ENCODE measurements at regions not wholly inside any gene's neighbourhood (a gene's known extent, or its start where the extent isn't known, plus 50 kb on each side); places are given as distances from the start of the nearest gene placed in this dataset.

DNA sequence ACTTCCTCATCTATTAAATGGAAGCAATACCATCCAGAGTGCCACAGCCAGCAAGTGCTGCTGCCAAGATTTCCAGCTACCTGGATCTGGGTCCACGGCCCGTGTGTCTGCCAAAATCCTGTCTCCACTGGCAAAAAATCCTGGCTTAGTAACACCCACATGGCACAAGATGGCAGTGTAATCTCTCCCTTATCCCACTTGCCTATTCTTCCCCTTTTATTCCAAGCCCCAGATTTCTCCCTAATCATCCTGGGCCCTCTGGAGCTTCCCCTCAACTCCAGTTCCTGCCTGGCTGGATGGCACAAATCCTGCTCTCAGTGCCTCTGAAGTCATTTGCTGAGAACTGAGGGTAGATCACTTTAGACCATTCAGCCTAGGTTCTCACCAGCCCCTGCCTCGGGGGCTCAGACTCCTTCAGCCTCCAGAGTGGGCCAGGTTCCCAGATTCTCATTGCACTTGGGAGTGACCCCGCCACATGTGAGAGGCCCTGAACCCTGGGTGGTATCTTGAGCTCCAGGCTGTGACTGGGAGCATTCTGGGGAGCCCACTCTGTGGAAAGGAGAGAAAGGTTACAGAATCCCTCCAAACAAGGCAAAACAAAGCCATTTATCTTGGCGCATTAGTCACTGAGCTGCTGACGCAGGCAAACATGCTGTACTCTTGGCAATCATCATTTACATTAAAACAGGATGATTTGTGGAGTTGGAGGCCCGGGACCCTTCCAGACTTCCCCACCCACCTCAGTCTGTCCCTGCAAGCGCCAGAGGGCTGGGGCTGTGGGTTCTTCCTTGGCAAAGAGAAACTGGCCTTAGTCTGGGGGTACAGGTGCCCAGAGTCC lies 325.8 kb downstream of the DYSF start:
- in situ Hi-C loops (cut with HindIII; ENCODE audit: low pct_unique_long_range_greater_than_20kb, low sequenced_read_pairs), result no loop called here
- no peak for TF ChIP-seq JUND (IDR thresholded peaks at IDR 0.05; ENCODE audit: low read depth)
- DNase-seq (ENCODE audit: low read depth in 1 of 2, low spot score in 1 of 2), result peak in 1 of 2 experiments; percentile 27

DNA sequence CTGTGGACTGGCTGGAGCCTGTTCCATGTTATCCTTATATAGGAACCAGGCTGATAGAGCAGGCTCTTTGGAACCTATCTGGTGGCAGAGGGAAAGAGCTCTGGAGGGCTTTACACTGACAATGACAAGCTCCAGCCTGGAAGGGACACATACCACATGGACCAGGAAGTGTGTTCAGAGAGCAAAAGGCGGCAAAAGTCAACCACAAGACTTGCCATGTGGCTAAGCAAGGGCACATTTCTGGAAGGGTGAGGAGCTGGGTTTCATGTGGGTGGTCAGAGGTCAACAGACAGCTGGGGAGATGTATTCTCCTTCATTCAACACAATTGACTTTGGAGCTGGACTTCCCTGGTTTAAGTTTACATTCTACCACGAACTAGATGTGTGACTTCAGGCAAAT lies 325.2 kb downstream of the DYSF start:
- in situ Hi-C loops (cut with HindIII; ENCODE audit: low pct_unique_long_range_greater_than_20kb, low sequenced_read_pairs), result no loop called here
- TF ChIP-seq JUND (IDR thresholded peaks at IDR 0.05; ENCODE audit: low read depth), result no peak

DNA sequence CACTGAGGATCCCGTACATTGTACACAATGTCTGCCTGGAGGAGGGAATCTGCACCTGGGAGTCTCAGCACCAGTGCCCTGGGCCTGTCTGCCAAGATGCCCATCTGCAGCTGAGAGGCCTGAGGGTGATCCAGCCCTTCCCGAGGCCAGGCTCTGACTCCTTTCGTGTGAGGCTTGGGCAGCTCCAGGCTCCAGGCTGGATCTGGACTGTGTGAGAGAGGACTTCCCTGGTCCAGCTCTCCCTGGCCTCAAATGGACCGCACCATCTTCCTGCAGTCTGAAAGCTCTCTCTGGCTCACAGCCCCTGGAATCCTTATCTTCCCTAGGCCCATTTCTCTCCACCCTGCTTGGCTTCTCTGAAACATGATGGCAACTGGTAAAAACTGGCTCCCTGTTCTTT lies 324.6 kb downstream of the DYSF start:
- no peak for DNase-seq (ENCODE audit: low read depth in 1 of 2, low spot score in 1 of 2)
- in situ Hi-C loops (cut with HindIII; ENCODE audit: low pct_unique_long_range_greater_than_20kb, low sequenced_read_pairs), result no loop called here
- no peak for TF ChIP-seq JUND (IDR thresholded peaks at IDR 0.05; ENCODE audit: low read depth)

More for the DNA sequence above, 325.2 kb downstream of the DYSF start:
- no peak for DNase-seq (ENCODE audit: low read depth in 1 of 2, low spot score in 1 of 2)

DNA sequence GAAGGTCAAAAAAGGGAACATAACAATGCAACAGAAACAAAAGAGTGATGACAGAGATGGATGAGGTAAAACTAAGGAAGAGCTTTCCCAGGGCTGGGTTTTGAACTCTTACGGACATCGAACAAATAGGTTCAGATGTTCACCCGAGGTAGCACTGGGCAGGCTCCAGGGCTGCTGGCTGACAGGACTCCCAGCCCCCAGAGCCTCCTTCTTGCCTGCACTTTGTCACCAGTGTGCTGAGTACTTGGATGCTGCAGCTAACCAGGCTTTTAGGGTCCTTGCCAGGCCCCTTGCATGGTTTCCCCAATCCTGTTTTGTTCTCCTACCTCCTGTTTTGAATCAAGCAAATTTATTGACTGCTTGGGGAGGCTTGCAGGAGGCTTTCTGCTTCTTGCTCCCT lies 322.9 kb downstream of the DYSF start:
- DNase-seq (ENCODE audit: low read depth in 1 of 2, low spot score in 1 of 2), result no peak
- no peak for TF ChIP-seq JUND (IDR thresholded peaks at IDR 0.05; ENCODE audit: low read depth)
- in situ Hi-C loops (cut with HindIII; ENCODE audit: low pct_unique_long_range_greater_than_20kb, low sequenced_read_pairs), result no loop called here

DNA sequence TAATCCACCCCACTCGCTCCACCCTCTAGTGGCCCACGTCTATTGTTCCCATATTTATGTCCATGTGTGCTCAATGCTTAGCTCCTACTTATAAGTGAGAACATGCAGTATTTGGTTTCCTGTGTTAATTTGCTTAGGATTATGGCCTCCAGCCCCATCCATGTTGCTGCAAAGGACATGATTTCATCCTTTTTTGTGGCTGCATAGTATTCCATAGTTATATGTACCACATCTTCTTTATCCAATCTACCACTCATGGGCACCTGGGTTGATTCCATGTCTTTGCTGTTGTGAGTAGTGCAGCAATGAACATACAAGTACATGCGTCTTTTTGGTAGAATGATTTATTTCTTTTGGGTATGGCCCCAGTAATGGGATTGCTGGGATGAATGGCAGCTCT lies 319.9 kb downstream of the DYSF start:
- in situ Hi-C loops (cut with HindIII; ENCODE audit: low pct_unique_long_range_greater_than_20kb, low sequenced_read_pairs), result no loop called here
- DNase-seq (ENCODE audit: low read depth in 1 of 2, low spot score in 1 of 2), result no peak
- no peak for TF ChIP-seq JUND (IDR thresholded peaks at IDR 0.05; ENCODE audit: low read depth)

DNA sequence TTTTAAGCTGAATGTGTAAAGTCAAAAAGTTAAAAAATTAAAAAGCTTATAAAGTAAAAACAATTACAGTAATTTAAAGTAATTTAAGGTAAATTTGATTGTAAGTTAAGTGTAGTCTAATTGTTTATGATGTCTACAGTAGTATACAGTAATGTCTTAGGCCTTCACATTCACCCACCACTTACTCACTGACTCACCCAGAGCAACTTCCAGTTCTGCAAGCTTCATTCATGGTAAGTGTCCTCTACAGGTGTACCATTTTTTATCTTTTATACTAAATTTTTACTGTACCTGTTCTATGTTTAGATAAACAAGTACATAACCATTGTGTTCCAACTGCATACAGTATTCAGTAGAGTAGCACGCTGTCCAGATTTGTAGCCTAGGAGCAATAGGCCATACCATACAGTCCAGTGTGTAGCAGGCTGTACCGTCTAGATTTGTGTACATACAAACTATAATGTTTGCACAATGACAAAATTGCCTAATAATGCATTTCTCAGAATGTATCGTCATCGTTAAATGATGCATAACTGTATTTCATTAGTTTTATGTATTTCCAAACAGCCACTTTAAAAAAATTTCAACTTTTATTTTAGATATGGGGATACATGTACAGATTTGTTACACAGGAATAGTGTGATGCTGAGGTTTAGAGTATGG lies 319.3 kb downstream of the DYSF start:
- no peak for TF ChIP-seq JUND (IDR thresholded peaks at IDR 0.05; ENCODE audit: low read depth)
- DNase-seq (ENCODE audit: low read depth in 1 of 2, low spot score in 1 of 2), result no peak
- in situ Hi-C loops (cut with HindIII; ENCODE audit: low pct_unique_long_range_greater_than_20kb, low sequenced_read_pairs), result no loop called here

DNA sequence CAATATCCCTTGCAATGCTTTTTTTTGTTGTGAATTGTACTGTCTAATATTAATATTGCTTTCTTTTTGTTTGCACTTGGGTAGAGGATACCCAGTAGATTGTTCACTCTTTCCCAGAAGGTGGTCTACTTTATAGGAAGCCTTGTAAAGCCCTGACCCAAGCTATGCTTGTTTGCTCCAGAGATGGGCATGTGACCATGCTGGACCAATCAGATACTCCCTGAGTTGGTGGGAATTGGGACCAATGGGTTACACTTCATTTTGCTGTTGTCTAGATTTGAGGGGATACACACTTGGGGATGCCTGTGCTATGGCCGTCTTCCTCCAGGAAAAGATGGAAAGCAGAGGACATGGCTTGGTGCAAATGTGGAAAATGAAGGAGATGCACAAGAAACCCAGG lies 314.3 kb downstream of the DYSF start:
- in situ Hi-C loops (cut with HindIII; ENCODE audit: low pct_unique_long_range_greater_than_20kb, low sequenced_read_pairs), result no loop called here

DNA sequence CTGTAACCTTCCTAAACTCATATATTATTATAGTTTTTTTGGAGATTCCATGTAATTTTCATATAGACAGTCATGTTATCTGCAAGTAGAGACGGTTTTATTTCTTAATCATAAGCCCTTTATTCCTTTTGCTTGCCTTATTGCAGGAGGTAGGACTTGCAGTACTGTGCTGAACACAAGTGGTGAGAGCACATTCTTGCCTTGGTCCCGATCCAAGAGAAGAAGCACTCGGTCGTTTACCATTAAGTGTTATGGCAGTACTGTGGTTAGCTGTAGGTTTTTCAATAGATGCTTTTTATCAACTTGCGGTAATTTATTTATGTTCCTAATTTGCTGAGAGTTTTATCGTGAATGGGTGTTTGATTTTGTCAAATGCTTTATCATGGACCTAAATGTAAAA lies 305.7 kb downstream of the DYSF start:
- in situ Hi-C loops (cut with HindIII; ENCODE audit: low pct_unique_long_range_greater_than_20kb, low sequenced_read_pairs), result no loop called here
- DNase-seq (ENCODE audit: low read depth in 1 of 2, low spot score in 1 of 2), result no peak
- TF ChIP-seq JUND (IDR thresholded peaks at IDR 0.05; ENCODE audit: low read depth), result no peak

More for the DNA sequence above, 314.3 kb downstream of the DYSF start:
- no peak for DNase-seq (ENCODE audit: low read depth in 1 of 2, low spot score in 1 of 2)
- no peak for TF ChIP-seq JUND (IDR thresholded peaks at IDR 0.05; ENCODE audit: low read depth)

DNA sequence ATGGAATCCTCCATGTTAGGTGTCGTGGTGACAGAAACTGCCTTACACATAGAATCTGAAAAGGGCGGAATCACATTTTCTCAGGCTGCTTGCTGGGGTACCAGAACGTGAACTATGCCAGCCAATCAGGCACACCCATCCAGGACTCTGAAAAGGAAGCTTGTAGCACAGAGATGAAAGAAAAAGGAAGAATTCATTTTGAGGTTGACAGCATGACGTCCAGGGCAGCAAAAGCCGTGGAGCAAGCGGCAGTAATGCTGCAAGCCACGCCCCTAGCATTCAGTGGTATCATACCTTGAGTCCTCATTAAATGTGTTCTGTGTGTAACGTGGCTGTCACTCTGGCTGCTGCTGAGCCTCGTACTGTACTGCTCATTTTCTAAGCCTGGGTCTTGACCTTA lies 304.0 kb downstream of the DYSF start:
- no peak for TF ChIP-seq JUND (IDR thresholded peaks at IDR 0.05; ENCODE audit: low read depth)
- in situ Hi-C loops (cut with HindIII; ENCODE audit: low pct_unique_long_range_greater_than_20kb, low sequenced_read_pairs), result no loop called here
- DNase-seq (ENCODE audit: low read depth in 1 of 2, low spot score in 1 of 2), result no peak

DNA sequence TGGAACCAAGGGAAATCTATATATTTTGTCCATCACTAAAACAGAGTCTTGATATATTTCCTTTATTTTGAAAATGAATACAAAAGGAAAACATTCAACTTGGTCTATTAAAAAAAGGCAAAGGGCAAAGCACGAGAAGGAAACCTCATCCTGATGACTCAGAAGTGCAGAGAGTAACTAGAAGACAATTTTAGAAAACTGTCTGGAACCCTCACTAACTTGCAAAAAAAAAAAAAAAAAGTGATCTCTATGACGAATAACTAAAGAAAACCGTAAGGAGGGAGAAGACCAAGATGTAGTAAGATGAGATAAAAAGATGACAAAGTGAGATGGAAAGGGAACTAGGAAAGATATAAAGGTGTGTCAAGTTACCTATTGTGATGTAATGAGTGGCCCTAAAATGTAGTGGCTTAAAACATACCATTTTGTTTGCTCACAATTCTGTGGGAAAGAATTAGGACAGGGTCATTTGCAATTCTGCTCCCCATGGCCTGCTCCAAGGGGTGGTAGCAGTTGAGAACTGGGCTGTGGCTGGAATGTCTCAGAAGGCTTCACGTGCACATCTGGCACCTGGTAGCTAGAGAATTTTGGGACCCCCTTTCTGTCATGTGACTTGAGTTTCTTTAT lies 303.0 kb downstream of the DYSF start:
- no peak for TF ChIP-seq JUND (IDR thresholded peaks at IDR 0.05; ENCODE audit: low read depth)
- DNase-seq (ENCODE audit: low read depth in 1 of 2, low spot score in 1 of 2), result no peak
- in situ Hi-C loops (cut with HindIII; ENCODE audit: low pct_unique_long_range_greater_than_20kb, low sequenced_read_pairs), result no loop called here

DNA sequence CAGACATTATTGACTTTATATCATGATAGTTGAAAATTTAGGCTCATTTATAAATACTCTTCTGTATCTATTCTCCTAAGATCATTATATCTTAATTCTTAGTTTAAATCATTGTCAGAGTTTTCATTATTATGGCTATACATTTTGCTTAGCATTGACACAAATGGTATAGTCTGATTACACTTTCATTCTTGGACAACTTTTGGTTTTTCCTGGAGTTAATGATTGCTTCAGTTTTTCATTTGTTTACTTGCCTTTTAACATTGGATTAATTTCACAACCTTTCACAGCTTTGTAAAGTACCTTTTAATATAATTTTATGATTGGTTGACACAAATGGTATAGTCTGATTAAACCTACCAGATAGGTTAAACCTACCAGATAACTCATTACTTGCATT lies 298.2 kb downstream of the DYSF start:
- no peak for DNase-seq (ENCODE audit: low read depth in 1 of 2, low spot score in 1 of 2)
- in situ Hi-C loops (cut with HindIII; ENCODE audit: low pct_unique_long_range_greater_than_20kb, low sequenced_read_pairs), result no loop called here
- TF ChIP-seq JUND (IDR thresholded peaks at IDR 0.05; ENCODE audit: low read depth), result no peak

DNA sequence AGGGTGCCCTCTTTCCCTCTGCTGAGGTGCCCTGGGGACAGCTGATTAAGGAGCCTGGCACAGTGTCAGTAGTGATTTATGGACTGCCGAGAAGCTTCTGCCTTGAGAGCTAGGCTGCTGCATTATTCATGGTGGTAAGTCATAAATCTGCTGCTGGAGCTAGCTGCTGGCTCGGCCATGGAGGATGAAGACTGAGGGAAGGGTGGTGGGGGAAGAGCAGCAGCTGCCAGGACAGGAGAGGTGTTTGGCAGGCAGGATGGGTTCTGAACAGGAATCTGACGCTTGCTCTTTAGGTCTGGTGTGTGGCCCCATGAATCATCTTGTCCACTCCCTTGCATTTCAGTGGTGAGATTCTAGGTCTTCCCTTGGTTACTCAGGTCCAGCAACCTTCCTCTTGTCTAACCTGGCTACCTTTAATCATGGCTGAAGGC lies 296.3 kb downstream of the DYSF start:
- TF ChIP-seq JUND (IDR thresholded peaks at IDR 0.05; ENCODE audit: low read depth), result no peak
- in situ Hi-C loops (cut with HindIII; ENCODE audit: low pct_unique_long_range_greater_than_20kb, low sequenced_read_pairs), result no loop called here

DNA sequence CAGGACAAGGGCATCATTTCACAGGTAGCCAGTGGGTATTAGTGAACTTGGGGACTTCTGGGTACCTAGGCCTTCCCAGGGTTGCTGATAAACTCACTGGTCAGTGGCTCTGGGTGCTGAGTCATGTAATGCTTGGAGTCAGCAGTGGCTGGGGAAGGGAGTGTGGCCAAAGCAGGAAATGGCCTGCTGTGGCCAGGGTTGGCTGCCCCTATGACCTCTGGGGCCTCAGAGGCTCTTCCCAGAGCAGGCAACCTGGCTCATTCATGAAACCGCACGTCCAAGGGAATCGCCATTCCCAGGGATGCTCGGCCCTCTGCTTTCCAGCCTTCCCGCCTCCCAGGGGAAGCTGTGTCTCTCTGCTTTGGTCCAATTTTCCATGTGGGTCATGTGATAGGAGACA lies 294.9 kb downstream of the DYSF start:
- peak in 1 of 2 experiments; percentile 6 for DNase-seq (ENCODE audit: low read depth in 1 of 2, low spot score in 1 of 2)
- TF ChIP-seq JUND (IDR thresholded peaks at IDR 0.05; ENCODE audit: low read depth), result no peak
- in situ Hi-C loops (cut with HindIII; ENCODE audit: low pct_unique_long_range_greater_than_20kb, low sequenced_read_pairs), result no loop called here

More for the DNA sequence above, 296.3 kb downstream of the DYSF start:
- no peak for DNase-seq (ENCODE audit: low read depth in 1 of 2, low spot score in 1 of 2)

Measured in T47D (cell line).